IMR-90 (cell line): ENCODE measurements at regions not wholly inside any gene's neighbourhood (a gene's known extent, or its start where the extent isn't known, plus 50 kb on each side); places are given as distances from the start of the nearest gene placed in this dataset.

ENCODE experiments used
- ATAC-seq: fragments of 200-7000 bp; cut with Tn5 transposase; 2 replicates; pipeline ENCODE4 v1.9.1; 2020; ENCODE audit warnings: low read depth, mild to moderate bottlenecking, moderate library complexity
- BruUV-seq: library from RNA; stranded (reverse); fragments of 400-500 nt; replicated peaks from 2 replicates; lab custom pipeline; 2021; lab: Mats Ljungman, UMichigan
- CTCF ChIA-PET: fragments of 300-600 bp; formaldehyde crosslinking; extraction: SDS; loops from one replicate; lab custom pipeline; 2021; ENCODE audit warnings: antibody characterized with exemption; lab: Yijun Ruan, JAX
- POLR2A ChIA-PET: fragments of 300-600 bp; sonication (Branson Sonifier 250); formaldehyde crosslinking; loops from one replicate; lab custom pipeline; 2022; ENCODE audit warnings: antibody characterized with exemption; ENCODE audit not compliant: unreplicated experiment; lab: Charles Lee
- DNase-seq: peaks from one replicate; pipeline ENCODE4 v3.0.0; 2013
- H2AFZ ChIP-seq: replicated peaks from 2 replicates; pipeline ENCODE3; 2013; ENCODE audit warnings: low read length, mild to moderate bottlenecking; ENCODE audit not compliant: poor library complexity
- H2AK5ac ChIP-seq: 2 replicates; pipeline ENCODE4 v1.6.1; 2013; ENCODE audit warnings: low read depth, low read length, inconsistent platforms
- H2AK9ac ChIP-seq: replicated peaks from 2 replicates; pipeline ENCODE3; 2013; ENCODE audit warnings: mild to moderate bottlenecking, low read depth, low read length, moderate library complexity; ENCODE audit not compliant: poor library complexity
- H2BK120ac ChIP-seq: 2 replicates; pipeline ENCODE4 v1.6.1; 2013; ENCODE audit warnings: low read depth, low read length, inconsistent platforms
- H2BK15ac ChIP-seq: 3 replicates; pipeline ENCODE4 v1.6.1; 2013; ENCODE audit warnings: low read depth, low read length, inconsistent platforms
- H2BK20ac ChIP-seq: 2 replicates; pipeline ENCODE4 v1.6.1; 2013; ENCODE audit warnings: low read depth, mild to moderate bottlenecking, inconsistent platforms, low read length, moderate library complexity
- H2BK5ac ChIP-seq: 2 replicates; pipeline ENCODE4 v1.6.1; 2013; ENCODE audit warnings: mild to moderate bottlenecking, low read depth, low read length, inconsistent platforms; ENCODE audit not compliant: poor library complexity, severe bottlenecking
- H3K14ac ChIP-seq: replicated peaks from 2 replicates; pipeline ENCODE4 v1.6.1; 2013; ENCODE audit warnings: low read depth, low read length, inconsistent platforms
- H3K18ac ChIP-seq: 2 replicates; pipeline ENCODE4 v1.6.1; 2013; ENCODE audit warnings: low read depth, low read length, control low read depth
- H3K23ac ChIP-seq: 2 replicates; pipeline ENCODE4 v1.6.1; 2013; ENCODE audit warnings: low read depth, low read length, inconsistent platforms
- H3K27ac ChIP-seq: 2 replicates; pipeline ENCODE4 v1.5.1; 2013; ENCODE audit warnings: mild to moderate bottlenecking, control low read depth, low read length; ENCODE audit not compliant: insufficient read depth
- H3K27me3 ChIP-seq: 2 replicates; pipeline ENCODE4 v1.6.1; 2013; ENCODE audit warnings: low read length; ENCODE audit not compliant: control insufficient read depth, insufficient read depth
- H3K36me3 ChIP-seq: 2 replicates; pipeline ENCODE4 v1.6.1; 2013; ENCODE audit warnings: low read length, mixed read lengths; ENCODE audit not compliant: control insufficient read depth, insufficient read depth
- H3K4ac ChIP-seq: 2 replicates; pipeline ENCODE4 v1.6.1; 2013; ENCODE audit warnings: low read depth, low read length, inconsistent platforms
- H3K4me1 ChIP-seq: 2 replicates; pipeline ENCODE4 v1.6.1; 2013; ENCODE audit warnings: low read length, mixed read lengths; ENCODE audit not compliant: control insufficient read depth, insufficient read depth
- H3K4me2 ChIP-seq: 2 replicates; pipeline ENCODE4 v1.6.1; 2013; ENCODE audit warnings: low read depth, mild to moderate bottlenecking, control low read depth, low read length, moderate library complexity
- H3K4me3 ChIP-seq: 2 replicates; pipeline ENCODE4 v1.5.1; 2013; ENCODE audit warnings: low read depth, mild to moderate bottlenecking, control low read depth, low read length, moderate library complexity; ENCODE audit not compliant: insufficient read depth
- H3K56ac ChIP-seq: 2 replicates; pipeline ENCODE4 v1.6.1; 2013; ENCODE audit warnings: low read length, inconsistent platforms; ENCODE audit not compliant: insufficient read depth; ENCODE audit errors: extremely low read depth
- H3K79me1 ChIP-seq, 2 experiments: 2 replicates each; pipeline ENCODE4 v1.6.1; 2013; ENCODE audit warnings: low read length in 2 of 2, inconsistent platforms in 1 of 2, low read depth in 1 of 2
- H3K9ac ChIP-seq: 2 replicates; pipeline ENCODE4 v1.6.1; 2013; ENCODE audit warnings: low read depth, low read length, control low read depth
- H3K9me1 ChIP-seq: 2 replicates; pipeline ENCODE4 v1.6.1; 2013; ENCODE audit warnings: low read length, inconsistent platforms; ENCODE audit not compliant: insufficient read depth
- H3K9me3 ChIP-seq: 2 replicates; pipeline ENCODE4 v1.6.1; 2013; ENCODE audit warnings: low read length; ENCODE audit not compliant: control insufficient read depth, insufficient read depth
- H4K20me1 ChIP-seq: 2 replicates; pipeline ENCODE4 v1.6.1; 2013; ENCODE audit warnings: low read length, inconsistent platforms; ENCODE audit not compliant: insufficient read depth
- H4K5ac ChIP-seq: 2 replicates; pipeline ENCODE4 v1.6.1; 2013; ENCODE audit warnings: mild to moderate bottlenecking, low read depth, low read length, control low read depth
- H4K8ac ChIP-seq, 2 experiments: 2 replicates each; pipeline ENCODE4 v1.6.1; 2013; ENCODE audit warnings: low read depth in 2 of 2, low read length in 2 of 2, control low read depth in 1 of 2, inconsistent platforms in 1 of 2
- H4K91ac ChIP-seq: 2 replicates; pipeline ENCODE4 v1.6.1; 2013; ENCODE audit warnings: low read depth, low read length, inconsistent platforms; ENCODE audit not compliant: insufficient read depth
- BHLHE40 ChIP-seq: fragments of 150-350 bp; IDR thresholded peaks from 2 replicates; pipeline ENCODE4 v1.6.1; 2016; ENCODE audit warnings: mild to moderate bottlenecking, low read depth, low read length
- CEBPB ChIP-seq: IDR thresholded peaks from 2 replicates; pipeline ENCODE4 v1.6.1; 2012; ENCODE audit warnings: low read depth, low read length, improper control_type of control experiment
- CHD1 ChIP-seq: IDR thresholded peaks from 2 replicates; pipeline ENCODE4 v1.6.1; 2012; ENCODE audit warnings: low read depth, low read length, improper control_type of control experiment
- CTCF ChIP-seq: conservative IDR thresholded peaks from 2 replicates; pipeline ENCODE4 v1.5.1; 2012; ENCODE audit warnings: mild to moderate bottlenecking, low read depth, low read length, improper control_type of control experiment
- FOS ChIP-seq: fragments of 150-350 bp; IDR thresholded peaks from 2 replicates; pipeline ENCODE4 v1.6.1; 2016; ENCODE audit warnings: low read depth, low read length
- MAFK ChIP-seq: IDR thresholded peaks from 2 replicates; pipeline ENCODE4 v1.6.1; 2012; ENCODE audit warnings: low read depth, low read length, improper control_type of control experiment
- MAZ ChIP-seq: IDR thresholded peaks from 2 replicates; pipeline ENCODE4 v1.6.1; 2012; ENCODE audit warnings: low read depth, mild to moderate bottlenecking, low read length, improper control_type of control experiment, moderate library complexity, borderline replicate concordance
- MXI1 ChIP-seq: IDR thresholded peaks from 2 replicates; pipeline ENCODE4 v1.6.1; 2012; ENCODE audit warnings: low read depth, mild to moderate bottlenecking, low read length, moderate library complexity, borderline replicate concordance
- NFE2L2 ChIP-seq: fragments of 150-350 bp; IDR thresholded peaks from 2 replicates; pipeline ENCODE4 v1.6.1; 2016; ENCODE audit warnings: low read depth, mild to moderate bottlenecking, low read length
- POLR2A ChIP-seq: IDR thresholded peaks from 2 replicates; pipeline ENCODE4 v1.6.1; 2012; ENCODE audit warnings: mild to moderate bottlenecking, low read depth, low read length
- RAD21 ChIP-seq: IDR thresholded peaks from 2 replicates; pipeline ENCODE4 v1.6.1; 2012; ENCODE audit warnings: low read length, improper control_type of control experiment
- RCOR1 ChIP-seq: IDR thresholded peaks from 2 replicates; pipeline ENCODE4 v1.6.1; 2012; ENCODE audit warnings: mild to moderate bottlenecking, low read length, improper control_type of control experiment; ENCODE audit not compliant: insufficient replicate concordance
- RFX5 ChIP-seq: IDR thresholded peaks from 2 replicates; pipeline ENCODE4 v1.8.0; 2012; ENCODE audit warnings: low read depth, mild to moderate bottlenecking, low read length, moderate library complexity
- SMC3 ChIP-seq: fragments of 150-350 bp; IDR thresholded peaks from 2 replicates; pipeline ENCODE4 v1.6.1; 2016; ENCODE audit warnings: low read depth, mild to moderate bottlenecking, antibody characterized with exemption, low read length, moderate library complexity
- WGBS, 2 experiments: methylation state at CpG; one replicate each; pipeline versions ENCODE4 v1.1.5 to v1.1.7; 2013; ENCODE audit warnings: missing lambda C conversion rate in 2 of 2; ENCODE audit not compliant: insufficient read length in 1 of 2; ENCODE audit errors: extremely low coverage in 2 of 2; 5-methylcytosine and 5-hydroxymethylcytosine counted together
- dilution Hi-C: fragments of 300-500 bp; cut with HindIII; formaldehyde crosslinking; loops from one replicate; pipeline ENCODE4 v1.14.3; 2018; ENCODE audit warnings: low sequenced_read_pairs; ENCODE audit not compliant: unreplicated experiment
- in situ Hi-C: fragments of 300-500 bp; cut with MboI; formaldehyde crosslinking; loops from 3 replicates; pipeline ENCODE4 v1.14.3; 2019; ENCODE audit warnings: low sequenced_read_pairs, inconsistent platforms, mixed read lengths
- intact Hi-C: fragments of 100-400 bp; cut with micrococcal nuclease; formaldehyde crosslinking; loops from 2 replicates; pipeline ENCODE4 v1.10.0; 2022
- TF ChIP-seq, protein P1 (sequence below): fragments of 150-350 bp; IDR thresholded peaks from 2 replicates; pipeline ENCODE4 v1.6.1; 2017; ENCODE audit warnings: mild to moderate bottlenecking, antibody characterized with exemption, low read length, low read depth
- TF ChIP-seq, protein P2 (sequence below): fragments of 150-350 bp; IDR thresholded peaks from 2 replicates; pipeline ENCODE4 v1.6.1; 2016; ENCODE audit warnings: low read depth, mild to moderate bottlenecking, low read length, moderate library complexity, borderline replicate concordance

GRCh38 chr13:58989556-58989955, 1174.2 kb downstream of the DIAPH3 start:
- no peak overlapping the region for H3K23ac ChIP-seq
- H4K91ac ChIP-seq: no peak overlapping the region
- H2AK5ac ChIP-seq: no peak overlapping the region
- no peaks in the 10 kb centered on the region for H3K79me1 ChIP-seq
- no peak overlapping the region for H3K18ac ChIP-seq
- no peak overlapping the region for H3K4ac ChIP-seq
- H3K4me3 ChIP-seq: no peak overlapping the region
- POLR2A ChIA-PET: no interaction called here
- no peak overlapping the region for H2AK9ac ChIP-seq
- no peaks in the 10 kb centered on the region for H4K20me1 ChIP-seq
- no peaks in the 10 kb centered on the region for H3K9me1 ChIP-seq
- H4K5ac ChIP-seq: no peak overlapping the region
- ATAC-seq (no peak), DNase-seq (no peak)
- no peak overlapping the region for H2BK5ac ChIP-seq
- H3K9ac ChIP-seq: no peak overlapping the region
- TF ChIP-seq, protein P1, sequence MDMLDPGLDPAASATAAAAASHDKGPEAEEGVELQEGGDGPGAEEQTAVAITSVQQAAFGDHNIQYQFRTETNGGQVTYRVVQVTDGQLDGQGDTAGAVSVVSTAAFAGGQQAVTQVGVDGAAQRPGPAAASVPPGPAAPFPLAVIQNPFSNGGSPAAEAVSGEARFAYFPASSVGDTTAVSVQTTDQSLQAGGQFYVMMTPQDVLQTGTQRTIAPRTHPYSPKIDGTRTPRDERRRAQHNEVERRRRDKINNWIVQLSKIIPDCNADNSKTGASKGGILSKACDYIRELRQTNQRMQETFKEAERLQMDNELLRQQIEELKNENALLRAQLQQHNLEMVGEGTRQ: no peak
- TF ChIP-seq RAD21 (no peak), MXI1 (no peak), NFE2L2 (no peak), CHD1 (no peak), MAFK (no peak), RCOR1 (no peak), CEBPB (no peak), POLR2A (no peak), MAZ (no peak), BHLHE40 (no peak), RFX5 (no peak), CTCF (no peak), SMC3 (no peak), FOS (no peak)
- TF ChIP-seq, protein P2, sequence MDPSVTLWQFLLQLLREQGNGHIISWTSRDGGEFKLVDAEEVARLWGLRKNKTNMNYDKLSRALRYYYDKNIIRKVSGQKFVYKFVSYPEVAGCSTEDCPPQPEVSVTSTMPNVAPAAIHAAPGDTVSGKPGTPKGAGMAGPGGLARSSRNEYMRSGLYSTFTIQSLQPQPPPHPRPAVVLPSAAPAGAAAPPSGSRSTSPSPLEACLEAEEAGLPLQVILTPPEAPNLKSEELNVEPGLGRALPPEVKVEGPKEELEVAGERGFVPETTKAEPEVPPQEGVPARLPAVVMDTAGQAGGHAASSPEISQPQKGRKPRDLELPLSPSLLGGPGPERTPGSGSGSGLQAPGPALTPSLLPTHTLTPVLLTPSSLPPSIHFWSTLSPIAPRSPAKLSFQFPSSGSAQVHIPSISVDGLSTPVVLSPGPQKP: no peak
- H2BK120ac ChIP-seq: no peak overlapping the region
- H3K14ac ChIP-seq: no peak overlapping the region
- dilution Hi-C loops (no loop called here), intact Hi-C loops (no loop called here), in situ Hi-C loops (no loop called here)
- H3K4me2 ChIP-seq: no peak overlapping the region
- no peaks in the 10 kb centered on the region for H3K27me3 ChIP-seq
- no peak overlapping the region for H2BK15ac ChIP-seq
- H3K4me1 ChIP-seq: no peaks in the 10 kb centered on the region
- no peaks in the 10 kb centered on the region for H3K9me3 ChIP-seq
- no CpG with 5 or more reads among the region's 1 CpG for WGBS, 2 experiments
- H3K56ac ChIP-seq: no peak overlapping the region
- H2BK20ac ChIP-seq: no peak overlapping the region
- H3K36me3 ChIP-seq: no peaks in the 10 kb centered on the region
- H3K27ac ChIP-seq: no peak overlapping the region
- CTCF ChIA-PET: no interaction called here
- H2AFZ ChIP-seq: no peak overlapping the region
- no TSS peak for BruUV-seq
- H4K8ac ChIP-seq: no peak overlapping the region
